GM18907 (cell line): ENCODE measurements at regions not wholly inside any gene's neighbourhood (a gene's known extent, or its start where the extent isn't known, plus 50 kb on each side); places are given as distances from the start of the nearest gene placed in this dataset.
A peak's percentile ranks its signal among the peaks of the same experiment; 100 is the strongest.
"Not testable (repeated sequence)": the region's sequence is repeated elsewhere in the genome, so short reads cannot be mapped to it uniquely, and the experiment has no call there.

ENCODE experiments used
- ATAC-seq: cut with Tn5 transposase; IDR thresholded peaks from one replicate; pipeline ENCODE4 v1.9.1; 2021; ENCODE audit warnings: mild to moderate bottlenecking, moderate library complexity; ENCODE audit not compliant: unreplicated experiment

DNA sequence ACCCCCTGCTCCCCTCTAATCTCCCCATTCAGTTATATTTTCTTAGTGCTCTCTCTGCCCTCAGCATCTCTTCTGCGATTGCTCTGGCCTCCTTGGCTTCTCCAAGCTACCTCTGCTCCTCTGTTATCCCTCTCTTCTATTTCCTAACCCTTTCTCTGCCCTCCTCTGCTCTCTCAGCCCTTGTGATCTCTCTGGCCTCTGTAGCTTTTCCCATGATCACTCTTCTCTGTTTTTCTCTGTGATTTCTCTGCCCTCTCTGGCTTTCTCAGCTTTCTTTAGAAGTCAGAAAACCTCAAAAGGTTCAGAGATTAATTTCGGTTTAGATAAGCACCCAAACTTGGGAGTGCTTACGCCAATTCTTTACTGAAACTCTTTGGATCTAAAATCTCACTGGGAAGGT is 795.0 kb downstream of the DIAPH3 start:
- ATAC-seq, result no peak

DNA sequence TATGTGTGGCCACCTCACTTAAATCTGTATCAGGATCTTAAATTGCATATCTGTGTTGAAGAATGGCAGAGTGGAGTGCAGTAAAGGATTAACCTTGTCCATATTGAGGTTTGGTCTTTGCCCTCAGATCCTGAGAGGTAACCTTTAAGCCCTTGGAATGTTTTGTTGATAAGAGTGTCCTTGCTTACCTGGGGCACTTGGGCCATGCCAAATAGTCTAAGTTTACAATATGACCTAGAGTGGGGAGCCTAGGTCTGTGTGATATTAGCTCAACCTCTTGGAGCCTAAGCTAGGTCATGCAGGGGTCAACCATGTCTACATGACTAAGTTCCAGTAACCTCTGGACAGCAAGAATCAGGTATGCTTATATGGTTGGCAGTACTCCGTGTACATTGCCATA is 792.5 kb downstream of the DIAPH3 start:
- no peak for ATAC-seq

DNA sequence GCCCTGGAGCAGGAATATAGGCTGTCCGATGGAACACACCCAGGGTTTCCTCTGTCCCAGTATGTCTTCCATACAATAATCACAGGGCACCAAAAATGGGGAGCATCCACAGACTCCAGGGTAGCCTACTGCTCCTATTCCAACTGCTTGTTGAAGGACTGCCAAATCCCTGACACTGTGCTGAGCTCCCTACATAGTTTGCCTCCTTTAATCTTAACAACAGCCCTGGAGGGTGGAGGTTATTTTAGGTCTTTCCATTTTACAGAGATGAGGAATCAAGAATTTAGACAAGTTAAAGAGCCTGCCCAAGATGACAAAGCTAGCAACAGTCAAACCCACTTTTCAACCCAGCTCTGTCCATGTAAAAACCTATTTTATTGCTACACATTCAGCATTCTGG is 790.4 kb downstream of the DIAPH3 start:
- no peak for ATAC-seq

DNA sequence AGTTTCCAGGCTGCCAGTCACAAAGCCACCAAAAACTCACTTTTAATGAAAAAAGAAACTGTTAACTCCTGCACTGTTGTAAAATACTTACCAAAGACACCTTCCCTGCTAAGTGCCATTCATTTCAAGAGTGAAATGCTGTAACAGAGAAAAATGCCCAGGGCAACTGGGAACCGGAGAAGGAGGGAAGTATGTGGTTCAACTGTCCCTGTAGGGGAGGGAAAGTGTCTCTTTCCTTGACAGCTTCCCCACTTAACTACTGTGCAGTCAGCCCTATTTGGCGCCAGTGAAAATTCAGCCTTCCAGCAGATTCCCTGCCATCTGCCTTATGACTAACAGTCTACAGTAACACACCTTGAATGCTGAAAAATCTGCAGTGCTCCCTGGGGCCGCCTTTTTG is 789.0 kb downstream of the DIAPH3 start:
- ATAC-seq, result no peak

DNA sequence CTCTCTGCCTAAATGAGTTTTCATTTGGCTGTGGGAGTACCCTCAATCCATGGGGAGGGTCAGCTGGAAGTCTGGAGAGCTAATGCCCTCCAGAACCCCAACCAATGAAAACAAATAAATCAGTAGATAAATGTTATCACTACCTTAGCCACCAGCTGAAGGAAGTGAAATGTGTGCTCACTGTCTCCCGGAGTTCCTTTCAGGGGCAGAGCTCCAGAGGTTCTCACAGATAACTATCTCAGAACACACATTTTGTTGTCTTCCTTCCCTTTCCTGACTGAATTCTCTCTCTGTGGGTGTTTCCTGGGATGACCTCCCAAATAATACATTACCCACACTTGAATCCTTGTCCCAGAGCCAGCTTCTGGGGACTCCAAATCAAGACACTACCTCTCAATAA is 779.6 kb downstream of the DIAPH3 start:
- no peak for ATAC-seq

DNA sequence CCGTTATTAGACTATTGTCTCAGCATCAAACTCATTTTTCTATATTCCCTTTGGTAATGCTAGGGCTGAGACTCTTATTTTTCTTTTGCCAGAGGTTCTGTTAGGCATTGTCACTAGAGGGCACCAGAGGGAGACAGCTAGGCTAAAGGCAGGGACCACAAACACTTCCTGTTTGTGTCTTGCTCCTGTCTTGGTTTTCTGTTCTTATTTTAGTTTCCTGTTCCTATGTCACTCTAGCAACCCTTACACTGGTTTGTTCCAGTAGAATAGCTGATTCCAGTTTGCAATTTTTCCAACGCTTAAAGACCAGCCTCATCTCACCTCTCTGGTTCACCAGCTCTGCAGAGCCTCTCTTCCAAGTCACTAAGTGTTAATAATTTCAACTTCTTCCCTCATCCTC is 772.0 kb downstream of the DIAPH3 start:
- ATAC-seq, result peak; percentile 99

DNA sequence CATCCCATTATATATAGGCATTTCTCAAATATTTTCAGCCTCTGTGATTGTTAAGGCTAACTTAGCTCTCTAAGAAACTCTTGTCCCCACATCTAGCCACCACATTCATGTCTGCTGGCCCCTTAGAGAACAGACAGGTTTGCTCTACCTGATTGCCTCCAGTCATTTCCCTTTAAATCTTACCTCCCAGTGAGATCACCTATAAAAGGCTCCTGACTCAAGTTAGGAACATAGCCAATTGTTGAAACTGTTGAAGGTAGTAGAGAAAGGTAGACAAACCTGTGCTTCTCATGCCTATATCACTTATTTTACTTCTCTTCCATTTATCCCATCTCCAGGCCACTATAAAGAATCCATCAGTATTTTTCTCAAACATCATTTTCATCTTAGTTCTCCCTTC is 771.4 kb downstream of the DIAPH3 start:
- no peak for ATAC-seq

DNA sequence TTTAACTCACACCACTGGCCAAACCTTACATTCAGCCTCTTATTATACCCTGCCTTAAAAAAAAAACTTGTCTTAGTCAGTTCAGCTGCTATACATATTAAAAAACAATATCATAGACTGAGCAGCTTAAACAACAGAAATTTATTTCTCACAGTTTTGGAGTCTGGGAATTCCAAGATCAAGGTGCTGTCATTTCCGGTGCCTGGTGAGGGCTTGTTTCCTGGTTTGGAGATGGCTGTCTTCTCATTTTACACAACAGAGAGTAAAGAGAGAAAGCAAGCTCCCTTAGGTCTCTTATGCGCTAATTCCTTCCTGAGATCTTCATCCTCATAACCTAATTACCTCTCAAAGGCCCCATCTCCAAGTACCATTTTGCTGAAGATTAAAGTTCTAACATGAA is 769.2 kb downstream of the DIAPH3 start:
- no peak for ATAC-seq

DNA sequence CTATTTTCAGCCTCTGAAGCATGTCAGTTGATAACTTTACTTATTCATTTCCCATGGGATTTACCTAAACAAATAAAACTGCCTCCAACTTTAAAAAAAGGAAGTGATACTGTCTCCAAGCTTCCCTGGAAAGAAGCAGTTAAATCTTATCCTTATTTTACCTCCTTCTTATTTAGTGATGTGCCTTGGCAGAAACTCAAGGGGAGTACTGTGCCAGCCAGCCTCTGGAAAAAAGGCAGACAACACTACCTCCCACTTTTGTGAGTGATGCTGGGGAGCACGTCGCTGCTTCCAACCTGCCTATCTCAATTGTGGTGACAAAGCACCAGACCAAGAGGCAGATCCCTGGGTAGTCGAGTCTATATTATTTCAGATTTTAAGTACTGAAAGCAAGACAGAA is 765.6 kb downstream of the DIAPH3 start:
- no peak for ATAC-seq

DNA sequence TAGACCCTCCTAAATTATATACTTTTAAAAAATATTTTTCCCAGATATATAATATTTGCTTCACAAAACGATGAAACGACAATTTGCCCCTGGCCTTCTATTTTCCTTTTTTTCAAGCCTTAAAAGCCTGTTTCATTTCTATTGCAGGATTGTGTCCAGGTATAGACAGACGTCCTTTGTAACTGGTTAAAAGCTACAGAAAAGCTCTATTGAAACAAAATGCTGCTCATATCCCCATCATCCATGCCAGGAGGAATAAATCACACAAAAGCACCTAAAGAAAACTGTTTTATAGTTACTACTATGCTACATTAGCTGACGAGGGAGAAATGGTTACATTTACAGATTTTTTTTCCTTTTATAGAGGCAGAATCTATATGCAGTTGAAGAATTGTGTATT is 765.1 kb downstream of the DIAPH3 start:
- no peak for ATAC-seq

DNA sequence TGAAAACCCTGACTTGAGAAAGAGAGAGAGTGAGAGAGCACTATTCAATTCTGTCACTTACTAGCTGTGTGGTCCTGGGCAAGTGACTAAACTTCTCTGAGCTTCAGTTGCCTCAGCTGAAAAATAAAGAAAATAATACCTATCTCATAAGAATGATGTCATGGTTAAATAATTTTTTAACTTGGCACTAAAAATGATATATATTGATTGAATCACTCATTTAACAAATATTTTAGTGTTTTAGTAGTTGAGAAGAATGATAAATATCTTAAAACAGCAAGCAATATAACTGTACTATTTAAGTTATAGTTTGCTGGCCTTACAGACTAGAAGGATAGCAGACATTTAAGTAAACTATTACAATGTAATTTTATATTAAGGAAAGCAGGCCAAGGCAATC is 764.2 kb downstream of the DIAPH3 start:
- ATAC-seq, result no peak

DNA sequence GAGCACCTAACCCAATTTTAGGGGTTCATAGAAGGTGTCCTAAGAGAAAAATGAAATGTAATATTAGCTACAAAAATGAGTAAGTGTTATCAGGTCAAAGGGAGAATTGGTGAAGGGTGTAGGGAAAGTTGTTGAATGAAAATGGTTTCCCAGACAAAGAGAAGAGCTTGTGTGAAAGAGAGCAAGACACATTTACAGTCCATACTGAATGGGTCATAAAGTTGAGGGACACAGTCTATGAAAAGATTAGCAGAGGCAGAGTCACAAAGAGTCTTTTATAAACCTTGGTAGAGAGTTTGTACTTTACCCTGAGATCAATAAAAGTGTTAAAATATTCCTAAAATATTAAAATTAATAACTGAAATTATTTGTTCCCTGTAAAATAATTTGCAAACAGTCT is 759.4 kb downstream of the DIAPH3 start:
- no peak for ATAC-seq

DNA sequence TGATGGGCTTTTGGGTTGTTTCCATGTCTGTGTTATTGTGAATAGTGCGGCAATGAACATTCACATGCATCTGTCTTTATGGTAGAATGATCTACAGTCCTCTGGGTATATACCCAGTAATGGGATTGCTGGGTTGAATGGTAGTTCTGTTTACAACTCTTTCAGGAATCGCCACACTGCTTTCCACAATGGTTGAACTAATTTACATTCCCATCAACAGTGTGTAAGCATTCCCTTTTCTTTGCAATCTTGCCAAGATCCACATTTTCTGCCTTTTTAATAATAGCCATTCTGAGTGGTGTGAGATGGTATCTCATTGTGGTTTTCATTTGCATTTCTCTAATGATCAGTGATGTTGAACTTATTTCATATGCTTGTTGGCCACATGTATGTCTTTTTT is 756.5 kb downstream of the DIAPH3 start:
- ATAC-seq, result not testable (repeated sequence)

DNA sequence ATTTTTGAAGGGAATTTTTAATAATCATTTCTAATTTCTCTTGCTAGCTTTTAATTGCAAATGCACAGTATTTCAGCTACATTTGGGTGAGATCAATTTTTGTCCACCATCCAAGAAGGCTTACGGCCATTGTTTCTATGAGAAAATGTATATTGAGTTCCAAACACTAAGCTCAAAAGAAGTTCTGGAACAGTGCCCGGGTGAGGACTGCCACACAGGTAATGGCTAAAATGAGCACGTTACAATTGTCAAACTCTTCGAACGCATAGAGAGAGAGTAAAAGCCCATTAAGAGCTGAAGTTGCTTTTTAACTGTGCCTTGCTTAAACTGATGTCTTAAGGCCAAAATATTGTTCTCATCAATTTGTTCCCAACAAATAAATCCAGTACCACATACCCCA is 755.0 kb downstream of the DIAPH3 start:
- ATAC-seq, result no peak

DNA sequence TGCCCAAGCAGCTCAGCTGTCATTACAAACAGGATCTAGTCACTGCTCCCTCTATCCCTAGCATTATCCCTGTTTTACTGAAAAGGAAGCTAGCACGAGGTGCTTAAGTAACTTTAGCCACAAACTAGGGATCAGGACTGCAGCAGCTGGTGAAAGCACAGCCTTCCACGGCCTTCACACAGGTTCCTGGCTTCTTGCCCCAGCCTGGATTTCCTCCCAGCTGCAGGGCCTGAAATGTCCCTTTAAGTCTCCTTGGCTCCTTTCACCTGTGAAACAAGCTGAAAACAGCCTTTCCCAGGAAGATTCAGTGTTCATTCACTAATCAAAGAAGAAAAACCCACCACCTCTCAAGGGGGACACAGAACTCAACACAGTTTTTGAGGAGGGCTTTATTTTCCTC is 754.5 kb downstream of the DIAPH3 start:
- no peak for ATAC-seq

DNA sequence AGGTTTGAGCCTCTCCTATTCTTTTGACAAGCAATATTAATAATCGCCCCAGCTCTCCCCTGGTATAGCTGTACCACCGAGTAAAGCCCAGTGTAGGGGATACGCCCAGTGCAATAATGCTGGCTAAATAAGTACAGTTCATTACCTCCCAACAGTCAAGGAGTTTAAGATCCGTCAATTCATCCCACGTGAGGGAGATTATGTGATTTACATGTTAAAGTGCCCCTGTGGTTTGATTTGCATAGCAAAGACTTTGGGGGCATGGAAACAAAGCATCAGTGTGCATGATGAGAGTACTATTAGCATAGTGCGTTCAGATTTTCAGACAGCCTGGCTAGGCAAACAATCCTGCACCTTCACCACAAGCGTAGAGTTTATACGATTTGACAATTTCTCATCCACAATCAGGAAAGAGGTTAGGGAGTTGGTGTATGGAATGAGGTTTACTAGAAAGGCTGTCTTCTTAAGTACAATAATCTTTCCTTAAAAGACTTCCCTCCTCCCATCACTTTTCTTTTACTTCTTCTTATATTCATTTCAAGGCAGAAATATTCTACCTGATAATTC is 754.0 kb downstream of the DIAPH3 start:
- ATAC-seq, result no peak

DNA sequence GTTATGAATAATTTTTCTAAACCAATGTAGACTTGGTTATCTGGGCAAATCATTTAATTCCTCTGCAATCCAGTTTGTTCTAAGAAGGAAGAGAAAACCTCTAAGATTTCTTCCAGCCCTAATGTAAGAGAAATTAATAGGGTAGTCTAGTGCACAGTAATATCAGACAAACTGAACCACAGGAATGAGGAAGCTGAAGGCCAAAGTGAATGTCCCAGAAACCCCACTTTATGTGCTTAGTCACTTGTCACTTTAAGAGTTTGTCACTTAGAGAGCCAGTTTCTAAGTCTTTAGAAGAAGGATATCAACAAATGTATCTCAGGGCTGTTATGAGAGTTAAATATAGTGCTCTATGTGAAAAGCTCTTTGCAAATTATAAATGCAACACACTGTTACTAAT is 750.6 kb downstream of the DIAPH3 start:
- ATAC-seq, result peak; percentile 90

DNA sequence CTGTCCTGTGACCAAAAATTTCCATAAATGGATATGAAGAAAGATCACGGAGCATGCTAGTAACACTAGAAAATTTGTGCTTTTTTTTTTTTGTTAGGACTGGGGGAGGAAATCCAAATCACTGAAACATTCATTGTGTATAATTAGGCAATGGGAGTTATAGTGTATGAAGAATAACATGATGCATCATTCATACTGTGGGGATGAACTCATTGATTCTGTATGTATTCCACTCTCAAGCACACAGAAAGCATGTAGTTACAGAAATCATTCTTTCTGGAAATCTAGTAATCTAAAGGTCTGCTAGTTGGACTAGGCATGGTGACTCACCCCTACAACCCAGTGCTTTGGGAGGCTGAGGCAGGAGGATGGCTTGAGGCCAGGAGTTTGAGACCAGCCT is 749.7 kb downstream of the DIAPH3 start:
- ATAC-seq, result no peak

DNA sequence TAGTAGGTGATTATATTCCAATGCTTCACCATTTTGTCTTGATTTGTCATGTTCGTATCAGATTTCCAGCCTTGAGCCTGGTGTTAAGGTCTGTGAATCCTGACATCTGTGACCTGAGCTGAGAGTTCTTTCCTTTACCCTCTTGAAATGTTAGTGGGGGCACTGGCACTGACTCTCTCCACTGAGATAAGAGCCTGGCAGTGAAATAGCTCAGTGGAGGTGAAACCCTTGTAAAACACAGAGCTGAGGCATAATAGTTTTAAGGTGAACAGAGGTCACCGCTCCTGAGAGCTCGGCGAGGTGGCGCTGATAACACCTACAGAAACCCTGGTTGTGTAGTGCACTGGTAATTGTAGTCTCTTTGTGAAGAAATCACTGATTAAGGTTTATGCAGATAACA is 748.2 kb downstream of the DIAPH3 start:
- ATAC-seq, result no peak

DNA sequence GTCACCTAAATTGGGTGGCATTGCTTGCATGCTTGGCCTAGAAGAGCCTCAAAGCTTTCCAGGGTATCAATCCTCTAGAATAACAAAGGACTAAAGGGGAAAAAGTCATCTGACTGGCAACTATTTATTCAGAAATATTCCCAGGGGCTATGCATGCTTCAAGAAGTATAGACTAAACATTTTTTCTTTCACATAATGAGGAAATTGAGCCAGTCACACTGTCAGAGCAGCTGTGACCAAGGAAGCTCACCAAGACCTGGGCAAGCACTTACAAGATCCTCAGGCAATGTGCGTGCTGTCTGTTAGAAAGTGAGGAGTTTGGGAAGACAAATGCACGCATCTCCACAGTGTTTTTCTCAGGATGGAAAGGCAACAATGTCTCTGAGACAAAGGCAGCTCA is 747.2 kb downstream of the DIAPH3 start:
- no peak for ATAC-seq

DNA sequence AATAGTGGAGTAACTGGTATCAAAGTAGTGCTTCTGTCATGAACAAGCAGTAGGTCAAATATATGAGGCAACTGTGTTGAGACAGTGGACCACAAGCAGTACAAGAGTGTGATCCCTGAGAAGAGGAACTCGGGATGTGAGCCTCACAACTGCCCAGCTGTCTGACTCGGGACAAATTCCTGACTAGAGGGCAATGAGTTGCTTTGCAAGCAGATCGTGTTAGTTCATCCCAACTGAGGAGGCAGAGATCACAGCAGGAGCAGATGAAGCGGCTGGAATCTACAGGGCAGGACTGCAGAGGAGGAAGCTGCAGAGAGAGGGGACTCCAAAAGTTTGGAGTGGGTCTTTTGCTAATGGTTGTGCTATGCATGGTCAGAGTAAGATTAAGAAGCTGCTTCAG is 741.1 kb downstream of the DIAPH3 start:
- no peak for ATAC-seq

DNA sequence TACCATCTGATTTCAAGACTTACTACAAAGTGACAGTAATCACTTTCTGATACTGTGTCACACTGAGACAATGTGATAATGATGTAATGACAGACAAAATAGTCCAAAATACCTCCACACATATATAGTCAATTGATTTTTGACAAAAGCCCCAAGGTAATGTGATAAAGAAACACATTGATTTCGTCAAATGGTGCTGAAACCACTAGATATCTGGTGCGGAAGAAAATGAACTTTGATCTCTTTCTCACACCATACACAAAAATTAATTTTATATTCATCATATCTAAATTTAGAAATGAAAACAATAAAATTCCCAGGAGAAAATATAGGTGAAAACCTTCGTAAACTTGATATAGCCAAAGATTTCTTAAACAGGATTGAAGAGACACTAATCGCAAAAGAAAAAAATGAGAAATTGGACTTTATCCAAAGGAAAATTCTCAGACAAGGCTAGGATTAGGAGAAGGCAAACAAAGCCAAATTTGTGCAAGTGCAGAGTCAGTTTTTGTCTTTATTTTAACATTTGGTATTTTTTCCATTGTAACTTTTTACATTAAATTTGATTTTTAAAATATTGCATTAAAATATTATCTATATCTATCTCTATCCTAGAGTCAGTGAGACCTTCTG is 739.9 kb downstream of the DIAPH3 start:
- no peak for ATAC-seq

DNA sequence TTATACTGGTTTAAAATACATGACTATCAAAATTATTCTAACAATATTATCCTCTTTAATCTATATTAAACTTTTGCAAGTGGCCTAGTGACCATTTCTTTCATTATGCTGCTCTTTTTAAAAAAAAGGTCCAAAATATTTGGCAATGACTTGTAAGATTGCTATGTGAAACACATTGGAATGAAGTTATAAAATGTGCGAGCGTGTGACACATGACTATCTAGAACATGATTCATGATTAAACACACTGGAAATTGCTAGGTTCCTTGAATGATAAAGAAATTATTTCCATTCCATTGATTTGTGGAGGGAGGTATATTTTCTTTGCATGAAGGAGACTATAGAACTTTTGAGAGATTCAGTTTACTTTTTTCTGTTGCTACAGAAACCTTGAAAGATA is 739.1 kb downstream of the DIAPH3 start:
- ATAC-seq, result no peak
